IPS DF 4.7 (cell line): ENCODE measurements at regions not wholly inside any gene's neighbourhood (a gene's known extent, or its start where the extent isn't known, plus 50 kb on each side); places are given as distances from the start of the nearest gene placed in this dataset.

Source experiments
- DNase-seq: peaks from one replicate; pipeline ENCODE4 v3.0.0-alpha.2; 2013; ENCODE audit warnings: low spot score; ENCODE audit errors: extremely low read depth

GRCh38 chr3:28947751-28948150 lies 333.1 kb upstream of the RBMS3 start:
- DNase-seq: no peak

GRCh38 chr3:28948685-28949084 lies 332.2 kb upstream of the RBMS3 start:
- no peak for DNase-seq

- DNase-seq: no peak
These were observed 331.3 kb upstream of the RBMS3 start for GRCh38 chr3:28949580-28949979.

GRCh38 chr3:28950614-28951013 lies 330.3 kb upstream of the RBMS3 start:
- no peak for DNase-seq

GRCh38 chr3:28951772-28952556 lies 328.9 kb upstream of the RBMS3 start:
- no peak for DNase-seq

- DNase-seq: no peak
These were observed 322.2 kb upstream of the RBMS3 start for GRCh38 chr3:28958656-28959055.

- no peak for DNase-seq
These were observed 309.7 kb upstream of the RBMS3 start for GRCh38 chr3:28971156-28971555.

GRCh38 chr3:28972921-28973320 lies 307.9 kb upstream of the RBMS3 start:
- no peak for DNase-seq

- DNase-seq: no peak
These were observed 307.3 kb upstream of the RBMS3 start for GRCh38 chr3:28973609-28974008.

- DNase-seq: no peak
These were observed 302.8 kb upstream of the RBMS3 start for GRCh38 chr3:28978092-28978491.

GRCh38 chr3:28980131-28980530 lies 300.7 kb upstream of the RBMS3 start:
- DNase-seq: no peak

GRCh38 chr3:28980631-28981030 lies 300.2 kb upstream of the RBMS3 start:
- no peak for DNase-seq

- no peak for DNase-seq
These were observed 298.0 kb upstream of the RBMS3 start for GRCh38 chr3:28982906-28983305.

GRCh38 chr3:28986922-28987321 lies 293.9 kb upstream of the RBMS3 start:
- no peak for DNase-seq

- DNase-seq: no peak
These were observed 291.2 kb upstream of the RBMS3 start for GRCh38 chr3:28989646-28990089.

GRCh38 chr3:28994161-28994905 lies 286.5 kb upstream of the RBMS3 start:
- no peak for DNase-seq

GRCh38 chr3:29004885-29005599 lies 275.8 kb upstream of the RBMS3 start:
- no peak for DNase-seq

- DNase-seq: no peak
These were observed 275.0 kb upstream of the RBMS3 start for GRCh38 chr3:29005862-29006261.

GRCh38 chr3:29011441-29011840 lies 269.4 kb upstream of the RBMS3 start:
- DNase-seq: no peak

GRCh38 chr3:29011966-29012365 lies 268.9 kb upstream of the RBMS3 start:
- DNase-seq: no peak

- no peak for DNase-seq
These were observed 257.9 kb upstream of the RBMS3 start for GRCh38 chr3:29022976-29023375.

GRCh38 chr3:29026286-29026685 lies 254.6 kb upstream of the RBMS3 start:
- DNase-seq: no peak
